OCI-LY1 (cell line): ENCODE measurements at regions not wholly inside any gene's neighbourhood (a gene's known extent, or its start where the extent isn't known, plus 50 kb on each side); places are given as distances from the start of the nearest gene placed in this dataset.

Experiments
- EZH2 ChIP-seq: fragments of 200-600 bp; sonication (generic), shearing (Covaris generic); IDR thresholded peaks from 2 replicates; pipeline ENCODE4 v1.8.0; 2017; ENCODE audit warnings: borderline replicate concordance, mixed run types, mild to moderate bottlenecking, antibody characterized with exemption, low read length, moderate library complexity, mixed read lengths
- TF ChIP-seq, protein P1 (sequence below): fragments of 200-600 bp; sonication (generic), shearing (Covaris generic); IDR thresholded peaks from 2 replicates; pipeline ENCODE4 v1.5.1; 2017; ENCODE audit warnings: mild to moderate bottlenecking, antibody characterized with exemption, low read length, moderate library complexity, mixed read lengths

DNA sequence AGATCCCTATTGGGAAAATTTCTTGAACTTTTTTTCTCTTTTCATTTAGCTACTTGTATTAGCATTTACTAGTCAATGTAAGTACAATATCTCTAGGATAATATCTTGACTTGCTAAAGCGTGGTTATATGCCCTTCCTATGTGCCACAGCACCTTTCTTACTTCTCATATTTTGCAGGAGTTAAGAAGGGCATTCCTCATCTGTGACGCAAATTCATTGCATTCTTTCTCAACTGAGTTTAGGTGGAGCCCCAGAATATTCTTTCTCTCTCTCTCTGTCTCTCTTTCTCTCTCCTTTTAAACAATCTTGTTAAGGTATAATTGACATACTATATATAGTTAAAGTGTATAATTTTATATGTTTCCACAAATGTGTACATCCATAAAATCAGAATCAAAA, 266.1 kb downstream of the RAB38 start:
- TF ChIP-seq, protein P1, sequence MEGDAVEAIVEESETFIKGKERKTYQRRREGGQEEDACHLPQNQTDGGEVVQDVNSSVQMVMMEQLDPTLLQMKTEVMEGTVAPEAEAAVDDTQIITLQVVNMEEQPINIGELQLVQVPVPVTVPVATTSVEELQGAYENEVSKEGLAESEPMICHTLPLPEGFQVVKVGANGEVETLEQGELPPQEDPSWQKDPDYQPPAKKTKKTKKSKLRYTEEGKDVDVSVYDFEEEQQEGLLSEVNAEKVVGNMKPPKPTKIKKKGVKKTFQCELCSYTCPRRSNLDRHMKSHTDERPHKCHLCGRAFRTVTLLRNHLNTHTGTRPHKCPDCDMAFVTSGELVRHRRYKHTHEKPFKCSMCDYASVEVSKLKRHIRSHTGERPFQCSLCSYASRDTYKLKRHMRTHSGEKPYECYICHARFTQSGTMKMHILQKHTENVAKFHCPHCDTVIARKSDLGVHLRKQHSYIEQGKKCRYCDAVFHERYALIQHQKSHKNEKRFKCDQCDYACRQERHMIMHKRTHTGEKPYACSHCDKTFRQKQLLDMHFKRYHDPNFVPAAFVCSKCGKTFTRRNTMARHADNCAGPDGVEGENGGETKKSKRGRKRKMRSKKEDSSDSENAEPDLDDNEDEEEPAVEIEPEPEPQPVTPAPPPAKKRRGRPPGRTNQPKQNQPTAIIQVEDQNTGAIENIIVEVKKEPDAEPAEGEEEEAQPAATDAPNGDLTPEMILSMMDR = no peak
- no peak for TF ChIP-seq EZH2
